Tibial nerve (tissue), 4 donors: ENCODE measurements at regions not wholly inside any gene's neighbourhood (a gene's known extent, or its start where the extent isn't known, plus 50 kb on each side); places are given as distances from the start of the nearest gene placed in this dataset.
"Not testable (repeated sequence)": the region's sequence is repeated elsewhere in the genome, so short reads cannot be mapped to it uniquely, and the experiment has no call there.

Experiments used
- DNase-seq, 2 donors: peaks; one replicate each; pipeline ENCODE4 v3.0.0-alpha.2; 2019; ENCODE audit warnings: low spot score in 2 of 2
- H3K27ac ChIP-seq, 4 donors: fragments of 200-600 bp; sonication (generic) in 3 of 4; one replicate each; pipeline ENCODE4 v1.5.1; 2017 to 2019; ENCODE audit warnings: mild to moderate bottlenecking in 1 of 4
- H3K27me3 ChIP-seq, 2 donors: fragments of 200-600 bp; sonication (generic) in 1 of 2; one replicate each; pipeline versions ENCODE4 v1.5.1 to v1.6.0; 2017 to 2019
- H3K36me3 ChIP-seq, 3 donors: fragments of 200-600 bp; sonication (generic); one replicate each; pipeline ENCODE4 v1.5.1; 2018 to 2019
- H3K4me1 ChIP-seq, 4 donors: fragments of 200-600 bp; sonication (generic) in 3 of 4; one replicate each; pipeline ENCODE4 v1.5.1; 2017 to 2019
- H3K4me3 ChIP-seq, 4 donors: fragments of 200-600 bp; sonication (generic) in 3 of 4; one replicate each; pipeline ENCODE4 v1.5.1; 2017 to 2019; ENCODE audit warnings: mild to moderate bottlenecking in 1 of 4, moderate library complexity in 1 of 4
- H3K9me3 ChIP-seq, 4 donors: fragments of 200-600 bp; sonication (generic) in 3 of 4; one replicate each; pipeline ENCODE4 v1.5.1; 2017 to 2019
- CTCF ChIP-seq, 5 experiments: fragments of 200-600 bp in 3 of 5; fragments of 450-650 bp in 2 of 5; sonication (generic) in 3 of 5; IDR thresholded peaks; one replicate each; pipeline ENCODE4 v1.5.1; 2016 to 2019; ENCODE audit warnings: antibody characterized with exemption in 5 of 5, mild to moderate bottlenecking in 3 of 5, moderate library complexity in 2 of 5
- EP300 ChIP-seq, 2 donors: sonication (generic); formaldehyde crosslinking; IDR thresholded peaks; one replicate each; pipeline ENCODE4 v1.6.1; 2017; ENCODE audit warnings: antibody characterized with exemption in 2 of 2, mild to moderate bottlenecking in 1 of 2
- POLR2A ChIP-seq, 2 donors: fragments of 450-650 bp; IDR thresholded peaks; one replicate each; pipeline ENCODE4 v1.6.1; 2017; ENCODE audit warnings: antibody characterized with exemption in 2 of 2, mild to moderate bottlenecking in 2 of 2, moderate library complexity in 2 of 2
- WGBS, 2 donors: methylation state at CpG; one replicate each; pipeline ENCODE4 v1.1.5; 2018; 5-methylcytosine and 5-hydroxymethylcytosine counted together

GRCh38 chr13:74266861-74267260 is 132.7 kb upstream of the KLF12 start:
- H3K4me1 ChIP-seq, result no peaks in the 10 kb centered on the region
- H3K4me3 ChIP-seq, result no peak overlapping the region
- H3K9me3 ChIP-seq, result peaks cover 0 to 31% (median 0%) of the 10 kb centered on the region in 4 donors
- 83 to 97% methylated on average over 1 of the region's 1 CpG for WGBS, 2 donors
- DNase-seq, result no peak
- H3K27ac ChIP-seq, result no peak overlapping the region
- H3K36me3 ChIP-seq, result no peaks in the 10 kb centered on the region
- TF ChIP-seq CTCF (IDR thresholded peaks at IDR 0.05), result no peak
- TF ChIP-seq POLR2A (IDR thresholded peaks at IDR 0.05), result no peak
- no peak for TF ChIP-seq EP300 (IDR thresholded peaks at IDR 0.05)
- no peaks in the 10 kb centered on the region for H3K27me3 ChIP-seq

- H3K36me3 ChIP-seq, result no peaks in the 10 kb centered on the region
- WGBS, 2 donors, result 76 to 91% methylated on average over 3 of the region's 3 CpGs
- H3K27me3 ChIP-seq, result no peaks in the 10 kb centered on the region
- H3K9me3 ChIP-seq, result peaks cover 0 to 25% (median 0%) of the 10 kb centered on the region in 4 donors
- DNase-seq, result no peak
- no peaks in the 10 kb centered on the region for H3K4me1 ChIP-seq
- no peak for TF ChIP-seq EP300 (IDR thresholded peaks at IDR 0.05)
- TF ChIP-seq POLR2A (IDR thresholded peaks at IDR 0.05), result no peak
- no peak for TF ChIP-seq CTCF (IDR thresholded peaks at IDR 0.05)
- no peak overlapping the region for H3K4me3 ChIP-seq
- H3K27ac ChIP-seq, result no peak overlapping the region
These were observed 132.1 kb upstream of the KLF12 start for GRCh38 chr13:74266309-74266708.

- TF ChIP-seq CTCF (IDR thresholded peaks at IDR 0.05) (no peak), EP300 (IDR thresholded peaks at IDR 0.05) (no peak), POLR2A (IDR thresholded peaks at IDR 0.05) (no peak)
- H3K4me3 ChIP-seq, result no peak overlapping the region
- no peak for DNase-seq
- H3K4me1 ChIP-seq, result no peaks in the 10 kb centered on the region
- H3K27ac ChIP-seq, result no peak overlapping the region
- H3K9me3 ChIP-seq, result peaks cover 0 to 21% (median 0%) of the 10 kb centered on the region in 4 donors
- H3K36me3 ChIP-seq, result no peaks in the 10 kb centered on the region
- H3K27me3 ChIP-seq, result no peaks in the 10 kb centered on the region
These were observed 130.1 kb upstream of the KLF12 start for GRCh38 chr13:74264333-74264732.

GRCh38 chr13:74260420-74260819 is 126.2 kb upstream of the KLF12 start:
- H3K27me3 ChIP-seq, H3K4me1 ChIP-seq, H3K4me3 ChIP-seq, DNase-seq, H3K36me3 ChIP-seq, H3K27ac ChIP-seq: not testable (repeated sequence)
- 92 to 96% methylated on average over 3 of the region's 3 CpGs for WGBS, 2 donors
- H3K9me3 ChIP-seq, result peaks cover 0 to 19% (median 0%) of the 10 kb centered on the region in 4 donors

- WGBS, 2 donors, result 76 to 78% methylated on average over 3 of the region's 3 CpGs
- H3K9me3 ChIP-seq, result peaks cover 0 to 11% (median 0%) of the 10 kb centered on the region in 4 donors
- TF ChIP-seq CTCF (IDR thresholded peaks at IDR 0.05), result no peak
These were observed 125.4 kb upstream of the KLF12 start for GRCh38 chr13:74259641-74260040.

GRCh38 chr13:74258961-74259360 is 124.8 kb upstream of the KLF12 start:
- no peaks in the 10 kb centered on the region for H3K4me1 ChIP-seq
- WGBS, 2 donors, result 91 to 95% methylated on average over 4 of the region's 4 CpGs
- H3K4me3 ChIP-seq, result no peak overlapping the region
- H3K9me3 ChIP-seq, result peaks cover 0 to 4% (median 0%) of the 10 kb centered on the region in 4 donors
- no peak overlapping the region for H3K27ac ChIP-seq
- H3K36me3 ChIP-seq, result no peaks in the 10 kb centered on the region
- no peak for DNase-seq
- TF ChIP-seq POLR2A (IDR thresholded peaks at IDR 0.05) (no peak), EP300 (IDR thresholded peaks at IDR 0.05) (no peak), CTCF (IDR thresholded peaks at IDR 0.05) (no peak)
- no peaks in the 10 kb centered on the region for H3K27me3 ChIP-seq

More at GRCh38 chr13:74259641-74260040, 125.4 kb upstream of the KLF12 start:
- H3K36me3 ChIP-seq, result no peaks in the 10 kb centered on the region
- no peak overlapping the region for H3K4me3 ChIP-seq
- DNase-seq, result no peak
- no peak overlapping the region for H3K27ac ChIP-seq
- H3K4me1 ChIP-seq, result no peaks in the 10 kb centered on the region
- H3K27me3 ChIP-seq, result no peaks in the 10 kb centered on the region
